ENCODE measurements at regions not wholly inside any gene's neighbourhood (a gene's known extent, or its start where the extent isn't known, plus 50 kb on each side); places are given as distances from the start of the nearest gene placed in this dataset.

- H3K4me3 ChIP-seq (ENCODE audit: low read depth, low read length): no peak overlapping the region
- DNase-seq (ENCODE audit: low read depth): no peak
- in situ Hi-C loops (cut with HindIII; ENCODE audit: low sequenced_read_pairs): no loop called here
- TF ChIP-seq, protein P1, sequence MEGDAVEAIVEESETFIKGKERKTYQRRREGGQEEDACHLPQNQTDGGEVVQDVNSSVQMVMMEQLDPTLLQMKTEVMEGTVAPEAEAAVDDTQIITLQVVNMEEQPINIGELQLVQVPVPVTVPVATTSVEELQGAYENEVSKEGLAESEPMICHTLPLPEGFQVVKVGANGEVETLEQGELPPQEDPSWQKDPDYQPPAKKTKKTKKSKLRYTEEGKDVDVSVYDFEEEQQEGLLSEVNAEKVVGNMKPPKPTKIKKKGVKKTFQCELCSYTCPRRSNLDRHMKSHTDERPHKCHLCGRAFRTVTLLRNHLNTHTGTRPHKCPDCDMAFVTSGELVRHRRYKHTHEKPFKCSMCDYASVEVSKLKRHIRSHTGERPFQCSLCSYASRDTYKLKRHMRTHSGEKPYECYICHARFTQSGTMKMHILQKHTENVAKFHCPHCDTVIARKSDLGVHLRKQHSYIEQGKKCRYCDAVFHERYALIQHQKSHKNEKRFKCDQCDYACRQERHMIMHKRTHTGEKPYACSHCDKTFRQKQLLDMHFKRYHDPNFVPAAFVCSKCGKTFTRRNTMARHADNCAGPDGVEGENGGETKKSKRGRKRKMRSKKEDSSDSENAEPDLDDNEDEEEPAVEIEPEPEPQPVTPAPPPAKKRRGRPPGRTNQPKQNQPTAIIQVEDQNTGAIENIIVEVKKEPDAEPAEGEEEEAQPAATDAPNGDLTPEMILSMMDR (IDR thresholded peaks at IDR 0.05; ENCODE audit: low read depth, low read length, missing control alignments): no peak
Measured at GRCh38 chr13:29935309-29935981, 85.0 kb upstream of the UBL3 start.

DNA sequence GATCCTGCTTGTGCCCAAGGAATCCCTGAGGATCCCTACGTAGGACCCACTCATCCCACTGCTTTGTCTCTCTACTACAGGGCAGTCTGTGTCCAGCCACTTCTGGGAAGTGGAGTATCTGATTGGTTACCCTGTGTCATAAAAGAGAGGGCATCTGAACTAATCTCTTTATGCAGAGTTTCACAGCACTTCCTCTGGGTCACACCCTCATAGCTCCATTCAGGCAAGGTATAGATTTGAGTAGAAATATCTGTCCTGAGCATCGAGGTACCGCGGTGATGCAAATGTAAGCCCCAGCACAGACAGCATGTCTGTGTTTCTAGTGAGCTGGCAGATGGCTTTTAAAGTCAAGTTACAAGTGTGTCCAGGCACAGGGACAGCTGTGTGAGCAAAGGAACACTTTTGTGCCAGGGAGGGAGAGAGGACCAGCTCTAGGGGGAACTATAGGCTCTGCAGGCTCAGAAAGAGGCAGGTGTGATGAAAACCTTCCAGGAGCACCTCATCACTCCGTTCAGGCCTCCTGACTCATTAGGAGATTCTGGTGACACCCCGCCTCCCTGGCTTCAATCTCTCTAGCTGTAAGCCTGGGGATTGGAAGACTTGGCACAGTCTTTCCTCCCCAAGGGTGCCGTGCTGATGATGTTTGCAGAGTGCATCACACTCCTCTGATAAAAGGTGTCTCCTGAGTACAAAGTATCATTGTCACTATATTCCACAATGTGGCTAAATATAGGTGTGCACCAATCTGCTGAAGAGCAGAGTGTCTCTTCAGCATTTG, 84.3 kb upstream of the UBL3 start:
- TF ChIP-seq, protein P1 (IDR thresholded peaks at IDR 0.05; ENCODE audit: low read depth, low read length, missing control alignments): no peak
- no peak for DNase-seq (ENCODE audit: low read depth)
- in situ Hi-C loops (cut with HindIII; ENCODE audit: low sequenced_read_pairs): no loop called here
- H3K4me3 ChIP-seq (ENCODE audit: low read depth, low read length): no peak overlapping the region

DNA sequence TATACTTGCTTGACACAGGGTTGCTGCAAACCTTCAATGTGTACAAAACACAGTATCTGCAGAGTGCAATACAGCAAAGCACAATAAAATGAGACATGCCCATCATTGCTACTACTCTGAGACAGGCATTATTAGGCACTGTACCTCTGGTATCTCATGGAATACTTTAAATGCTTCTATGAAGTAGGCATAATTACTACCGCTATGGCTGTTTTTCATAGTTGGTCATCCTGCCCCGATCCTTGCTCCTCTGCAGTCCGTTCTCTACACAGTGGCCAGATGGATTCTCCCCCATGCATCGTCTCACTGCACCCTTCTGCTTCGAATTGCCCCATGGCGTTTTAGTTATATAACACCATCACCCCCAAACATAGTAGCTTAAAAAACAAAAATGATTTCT, 83.0 kb upstream of the UBL3 start:
- H3K4me3 ChIP-seq (ENCODE audit: low read depth, low read length): no peak overlapping the region
- TF ChIP-seq, protein P1 (IDR thresholded peaks at IDR 0.05; ENCODE audit: low read depth, low read length, missing control alignments): no peak
- in situ Hi-C loops (cut with HindIII; ENCODE audit: low sequenced_read_pairs): no loop called here
- DNase-seq (ENCODE audit: low read depth): no peak

DNA sequence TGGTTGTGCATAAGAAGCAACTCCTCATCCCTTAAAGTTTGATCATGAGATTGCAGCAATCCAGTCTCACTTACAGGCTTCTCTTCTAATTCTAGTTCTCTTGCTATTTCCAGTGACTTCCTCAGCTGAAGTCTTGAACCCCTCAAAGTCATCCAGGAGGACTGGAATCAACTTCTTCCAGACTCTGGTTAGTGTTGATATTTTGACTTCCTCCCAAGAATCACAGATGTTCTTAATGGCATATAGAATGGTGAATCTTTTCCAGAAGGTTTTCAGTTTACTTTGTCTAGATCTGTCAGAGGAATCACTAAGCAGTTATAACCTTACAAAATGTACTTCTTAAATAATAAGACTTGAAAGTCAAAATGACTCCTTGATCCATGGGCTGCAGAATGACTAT, 81.3 kb upstream of the UBL3 start:
- in situ Hi-C loops (cut with HindIII; ENCODE audit: low sequenced_read_pairs): no loop called here
- TF ChIP-seq, protein P1 (IDR thresholded peaks at IDR 0.05; ENCODE audit: low read depth, low read length, missing control alignments): no peak
- DNase-seq (ENCODE audit: low read depth): no peak
- no peak overlapping the region for H3K4me3 ChIP-seq (ENCODE audit: low read depth, low read length)

DNA sequence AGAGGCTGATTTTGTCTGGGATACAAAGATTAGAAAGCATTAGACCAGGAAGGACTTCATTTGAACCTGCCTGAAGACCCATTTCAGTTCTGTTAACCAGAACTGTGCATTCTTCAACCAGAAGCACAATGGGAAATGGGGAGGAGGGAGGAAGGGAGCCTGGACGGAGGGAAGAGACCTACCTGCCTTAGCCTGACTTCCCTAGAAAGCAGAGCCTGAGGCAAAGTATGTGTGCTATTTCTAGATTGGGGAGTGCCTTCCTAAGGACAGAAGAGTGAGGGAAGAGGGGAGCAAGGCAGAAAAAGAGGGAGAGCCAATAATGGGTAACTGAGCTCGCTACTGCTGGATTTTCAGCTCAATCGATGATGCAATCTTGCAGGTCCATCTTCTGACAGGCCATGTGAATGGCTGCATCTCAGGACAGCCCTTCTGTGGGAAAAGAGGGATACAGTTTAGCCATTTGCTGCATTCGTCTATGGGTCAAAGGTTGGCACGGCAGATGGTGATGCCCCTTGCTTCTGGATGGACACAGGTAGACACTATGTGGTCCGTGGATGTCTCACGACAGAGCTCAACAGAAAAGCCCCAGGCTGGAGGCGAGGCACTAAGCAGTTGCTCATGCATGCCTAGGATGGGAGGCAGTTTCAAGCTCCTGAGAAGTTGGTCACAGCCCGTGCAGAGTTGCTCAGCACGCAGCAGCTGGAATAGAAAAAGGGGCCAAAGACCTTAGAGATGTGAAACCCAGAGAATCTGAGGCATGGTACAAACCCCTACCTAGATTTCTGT, 78.8 kb upstream of the UBL3 start:
- no peak for DNase-seq (ENCODE audit: low read depth)
- TF ChIP-seq, protein P1 (IDR thresholded peaks at IDR 0.05; ENCODE audit: low read depth, low read length, missing control alignments): no peak
- in situ Hi-C loops (cut with HindIII; ENCODE audit: low sequenced_read_pairs): no loop called here
- H3K4me3 ChIP-seq (ENCODE audit: low read depth, low read length): no peak overlapping the region

- TF ChIP-seq, protein P1 (IDR thresholded peaks at IDR 0.05; ENCODE audit: low read depth, low read length, missing control alignments): no peak
- no peak overlapping the region for H3K4me3 ChIP-seq (ENCODE audit: low read depth, low read length)
- no peak for DNase-seq (ENCODE audit: low read depth)
- in situ Hi-C loops (cut with HindIII; ENCODE audit: low sequenced_read_pairs): no loop called here
Measured at GRCh38 chr13:29926098-29926476, 75.7 kb upstream of the UBL3 start.
